ENCODE measurements at regions not wholly inside any gene's neighbourhood (a gene's known extent, or its start where the extent isn't known, plus 50 kb on each side); places are given as distances from the start of the nearest gene placed in this dataset.

DNA sequence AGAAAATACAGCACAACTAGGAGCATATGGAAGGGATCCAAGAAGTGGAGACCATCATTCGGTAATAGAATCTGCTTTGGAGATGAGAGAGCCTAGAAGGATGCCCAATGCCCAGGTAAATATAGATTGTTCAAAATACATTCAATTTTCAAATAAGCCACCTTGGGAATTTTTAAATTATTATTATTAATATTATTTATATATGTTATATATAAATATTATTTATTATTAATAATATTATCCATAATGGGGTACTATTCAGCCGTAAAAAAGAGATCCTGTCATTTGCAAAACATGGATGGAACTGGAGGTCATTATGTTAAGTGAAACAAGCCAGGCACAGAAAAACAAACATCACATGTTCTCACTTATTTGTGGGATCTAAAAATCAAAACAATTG, 127.8 kb upstream of the NDUFV2 start:
- DNase-seq (no peak), FAIRE-seq (no peak)
- H3K27ac ChIP-seq (ENCODE audit: low read depth in 2 of 2, low read length in 2 of 2): no peak overlapping the region
- no peaks in the 10 kb centered on the region for H3K36me3 ChIP-seq (ENCODE audit: control insufficient read depth in 2 of 3, insufficient read depth in 3 of 3, low read length in 3 of 3)
- no peak overlapping the region for H3K9ac ChIP-seq (ENCODE audit: low read length in 3 of 3)
- H3K4me1 ChIP-seq (ENCODE audit: control insufficient read depth in 2 of 3, insufficient read depth in 2 of 3, low read depth in 1 of 3, low read length in 3 of 3): no peaks in the 10 kb centered on the region
- no peaks in the 10 kb centered on the region for H3K9me3 ChIP-seq (ENCODE audit: control insufficient read depth in 2 of 3, insufficient read depth in 1 of 3, low read length in 3 of 3)
- no peaks in the 10 kb centered on the region for H3K27me3 ChIP-seq (ENCODE audit: control insufficient read depth, insufficient read depth, low read length)
- TF ChIP-seq, protein P1, sequence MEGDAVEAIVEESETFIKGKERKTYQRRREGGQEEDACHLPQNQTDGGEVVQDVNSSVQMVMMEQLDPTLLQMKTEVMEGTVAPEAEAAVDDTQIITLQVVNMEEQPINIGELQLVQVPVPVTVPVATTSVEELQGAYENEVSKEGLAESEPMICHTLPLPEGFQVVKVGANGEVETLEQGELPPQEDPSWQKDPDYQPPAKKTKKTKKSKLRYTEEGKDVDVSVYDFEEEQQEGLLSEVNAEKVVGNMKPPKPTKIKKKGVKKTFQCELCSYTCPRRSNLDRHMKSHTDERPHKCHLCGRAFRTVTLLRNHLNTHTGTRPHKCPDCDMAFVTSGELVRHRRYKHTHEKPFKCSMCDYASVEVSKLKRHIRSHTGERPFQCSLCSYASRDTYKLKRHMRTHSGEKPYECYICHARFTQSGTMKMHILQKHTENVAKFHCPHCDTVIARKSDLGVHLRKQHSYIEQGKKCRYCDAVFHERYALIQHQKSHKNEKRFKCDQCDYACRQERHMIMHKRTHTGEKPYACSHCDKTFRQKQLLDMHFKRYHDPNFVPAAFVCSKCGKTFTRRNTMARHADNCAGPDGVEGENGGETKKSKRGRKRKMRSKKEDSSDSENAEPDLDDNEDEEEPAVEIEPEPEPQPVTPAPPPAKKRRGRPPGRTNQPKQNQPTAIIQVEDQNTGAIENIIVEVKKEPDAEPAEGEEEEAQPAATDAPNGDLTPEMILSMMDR (IDR thresholded peaks at IDR 0.05; ENCODE audit: borderline replicate concordance, extremely low read depth, insufficient read depth): no peak
- no peak overlapping the region for H3K4me3 ChIP-seq (ENCODE audit: low read length in 3 of 3)
- intact Hi-C loops (cut with DNase I): no loop called here

- Histone ChIP-seq H3K36me3 (ENCODE audit: control insufficient read depth in 2 of 3, insufficient read depth in 3 of 3, low read length in 3 of 3) (no peaks in the 10 kb centered on the region), H3K4me3 (ENCODE audit: low read length in 3 of 3) (no peak overlapping the region), H3K9ac (ENCODE audit: low read length in 3 of 3) (no peak overlapping the region), H3K9me3 (ENCODE audit: control insufficient read depth in 2 of 3, insufficient read depth in 1 of 3, low read length in 3 of 3) (no peaks in the 10 kb centered on the region), H3K27me3 (ENCODE audit: control insufficient read depth, insufficient read depth, low read length) (no peaks in the 10 kb centered on the region), H3K27ac (ENCODE audit: low read depth in 2 of 2, low read length in 2 of 2) (no peak overlapping the region), H3K4me1 (ENCODE audit: control insufficient read depth in 2 of 3, insufficient read depth in 2 of 3, low read depth in 1 of 3, low read length in 3 of 3) (no peaks in the 10 kb centered on the region)
- TF ChIP-seq, protein P1 (IDR thresholded peaks at IDR 0.05; ENCODE audit: borderline replicate concordance, extremely low read depth, insufficient read depth): no peak
- no peak for DNase-seq
- FAIRE-seq: no peak
- intact Hi-C loops (cut with DNase I): no loop called here
These were observed 126.9 kb upstream of the NDUFV2 start for GRCh38 chr18:8975624-8976023.

DNA sequence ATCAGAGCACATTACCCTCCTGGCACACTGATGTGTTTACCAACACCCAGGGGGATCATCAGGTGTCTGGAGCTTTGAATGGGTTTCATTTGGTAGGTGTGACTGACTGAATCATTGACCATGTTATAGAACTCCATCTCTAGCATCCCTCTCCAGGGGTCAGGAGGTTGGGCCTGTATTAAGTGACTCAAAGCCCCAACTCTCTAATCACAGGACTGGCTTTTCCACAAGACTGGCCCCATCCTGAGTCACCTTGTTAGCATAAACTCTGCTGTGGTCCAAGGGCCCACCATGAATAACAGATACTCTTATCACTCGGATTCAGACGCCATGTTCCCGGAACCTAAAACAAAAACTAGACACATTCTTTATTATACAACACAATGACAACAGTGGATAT, 125.9 kb upstream of the NDUFV2 start:
- H3K27me3 ChIP-seq (ENCODE audit: control insufficient read depth, insufficient read depth, low read length): no peaks in the 10 kb centered on the region
- no peaks in the 10 kb centered on the region for H3K4me1 ChIP-seq (ENCODE audit: control insufficient read depth in 2 of 3, insufficient read depth in 2 of 3, low read depth in 1 of 3, low read length in 3 of 3)
- TF ChIP-seq, protein P1 (IDR thresholded peaks at IDR 0.05; ENCODE audit: borderline replicate concordance, extremely low read depth, insufficient read depth): no peak
- H3K9me3 ChIP-seq (ENCODE audit: control insufficient read depth in 2 of 3, insufficient read depth in 1 of 3, low read length in 3 of 3): no peaks in the 10 kb centered on the region
- no peak for DNase-seq
- no peak overlapping the region for H3K4me3 ChIP-seq (ENCODE audit: low read length in 3 of 3)
- FAIRE-seq: no peak
- no peak overlapping the region for H3K27ac ChIP-seq (ENCODE audit: low read depth in 2 of 2, low read length in 2 of 2)
- no peaks in the 10 kb centered on the region for H3K36me3 ChIP-seq (ENCODE audit: control insufficient read depth in 2 of 3, insufficient read depth in 3 of 3, low read length in 3 of 3)
- H3K9ac ChIP-seq (ENCODE audit: low read length in 3 of 3): no peak overlapping the region
- intact Hi-C loops (cut with DNase I): no loop called here

DNA sequence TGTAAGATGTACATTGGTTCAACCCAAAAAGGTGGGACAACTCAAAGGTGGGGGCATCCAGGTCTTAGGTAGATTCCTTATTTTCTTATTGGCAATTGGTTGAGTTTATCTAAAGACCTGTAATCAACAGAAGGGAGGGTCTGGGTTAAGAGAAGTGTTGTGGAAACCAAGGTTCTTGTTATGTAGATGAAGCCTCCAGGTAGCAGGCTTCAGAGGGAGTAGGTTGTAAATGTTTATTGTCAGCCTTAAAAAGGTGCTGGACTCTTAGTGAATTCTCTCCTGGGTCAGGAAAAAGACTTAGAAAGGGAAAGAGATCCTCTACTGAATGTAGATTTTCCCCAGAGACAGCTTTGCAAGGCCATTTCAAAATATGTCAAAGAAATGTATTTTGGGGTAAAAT, 125.3 kb upstream of the NDUFV2 start:
- no peaks in the 10 kb centered on the region for H3K27me3 ChIP-seq (ENCODE audit: control insufficient read depth, insufficient read depth, low read length)
- TF ChIP-seq, protein P1 (IDR thresholded peaks at IDR 0.05; ENCODE audit: borderline replicate concordance, extremely low read depth, insufficient read depth): no peak
- no peak overlapping the region for H3K27ac ChIP-seq (ENCODE audit: low read depth in 2 of 2, low read length in 2 of 2)
- no peaks in the 10 kb centered on the region for H3K4me1 ChIP-seq (ENCODE audit: control insufficient read depth in 2 of 3, insufficient read depth in 2 of 3, low read depth in 1 of 3, low read length in 3 of 3)
- intact Hi-C loops (cut with DNase I): no loop called here
- FAIRE-seq: no peak
- no peaks in the 10 kb centered on the region for H3K36me3 ChIP-seq (ENCODE audit: control insufficient read depth in 2 of 3, insufficient read depth in 3 of 3, low read length in 3 of 3)
- no peak for DNase-seq
- H3K9me3 ChIP-seq (ENCODE audit: control insufficient read depth in 2 of 3, insufficient read depth in 1 of 3, low read length in 3 of 3): no peaks in the 10 kb centered on the region
- no peak overlapping the region for H3K9ac ChIP-seq (ENCODE audit: low read length in 3 of 3)
- H3K4me3 ChIP-seq (ENCODE audit: low read length in 3 of 3): no peak overlapping the region
